Cardiac muscle cell (in vitro differentiated cells and primary cell): ENCODE measurements at regions not wholly inside any gene's neighbourhood (a gene's known extent, or its start where the extent isn't known, plus 50 kb on each side); places are given as distances from the start of the nearest gene placed in this dataset.

Experiments used
- DNase-seq, 2 donors: peaks; one replicate each; pipeline versions ENCODE4 v3.0.0 to v3.0.0-alpha.2; 2010 to 2017; ENCODE audit warnings: low read depth in 1 of 2, low spot score in 1 of 2
- H3K27ac ChIP-seq: fragments of 200-600 bp; sonication (generic); 2 replicates; pipeline ENCODE4 v1.5.1; 2016
- H3K27me3 ChIP-seq: fragments of 200-600 bp; sonication (generic); 2 replicates; pipeline ENCODE4 v1.6.0; 2016; ENCODE audit warnings: control low read depth
- H3K36me3 ChIP-seq: fragments of 200-600 bp; sonication (generic); 2 replicates; pipeline ENCODE4 v1.5.1; 2016; ENCODE audit warnings: control low read depth
- H3K4me1 ChIP-seq: fragments of 200-600 bp; sonication (generic); 2 replicates; pipeline ENCODE4 v1.8.1; 2017; ENCODE audit warnings: low read depth, mild to moderate bottlenecking, mixed run types
- H3K4me3 ChIP-seq: fragments of 200-600 bp; sonication (generic); 2 replicates; pipeline ENCODE4 v1.5.1; 2016; ENCODE audit warnings: mild to moderate bottlenecking
- H3K9me3 ChIP-seq: fragments of 200-600 bp; sonication (generic); 2 replicates; pipeline ENCODE4 v1.5.1; 2017; ENCODE audit warnings: low read depth, mild to moderate bottlenecking, control low read depth
- TF ChIP-seq, protein P1 (sequence below): IDR thresholded peaks from 2 replicates; pipeline ENCODE4 v1.5.1; 2012; ENCODE audit warnings: low read depth, mild to moderate bottlenecking, low read length

DNA sequence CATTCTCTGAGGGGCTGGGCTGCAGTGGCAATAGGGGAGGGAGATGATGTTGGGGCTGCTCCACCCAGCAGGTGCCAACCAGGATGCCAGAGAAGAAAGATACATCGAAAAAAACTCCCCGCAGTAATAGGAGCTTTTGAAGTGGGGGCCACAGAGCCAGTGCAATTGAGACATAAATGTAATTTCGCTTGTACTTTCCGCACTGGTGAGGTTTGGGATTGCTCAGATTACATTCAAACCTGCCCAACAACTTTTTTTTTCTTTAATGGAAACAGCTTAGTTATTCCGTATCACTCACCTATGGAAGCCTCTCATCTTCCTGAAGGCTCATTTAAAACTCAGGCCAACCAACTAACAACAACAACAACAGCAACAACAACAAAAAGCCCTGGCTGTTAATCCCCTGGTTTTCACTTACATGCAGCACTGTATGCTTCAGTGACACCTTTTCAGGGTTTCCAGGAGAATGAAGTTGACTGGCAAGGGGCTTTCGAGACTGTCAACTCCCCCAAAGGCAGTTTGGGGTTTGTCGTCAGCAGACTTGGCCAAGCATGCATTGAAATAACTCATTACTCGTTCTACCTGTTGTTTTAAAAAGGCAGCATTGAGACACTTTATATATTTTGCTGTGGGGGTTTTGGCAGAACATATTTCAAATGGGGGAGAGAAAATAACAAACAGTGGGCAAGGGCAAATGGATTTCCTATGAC lies 163.8 kb downstream of the EBLN2 start:
- Histone ChIP-seq H3K27me3 (no peaks in the 10 kb centered on the region), H3K4me1 (no peaks in the 10 kb centered on the region), H3K36me3 (no peaks in the 10 kb centered on the region), H3K27ac (no peak overlapping the region), H3K9me3 (no peaks in the 10 kb centered on the region), H3K4me3 (no peak overlapping the region)
- TF ChIP-seq, protein P1, sequence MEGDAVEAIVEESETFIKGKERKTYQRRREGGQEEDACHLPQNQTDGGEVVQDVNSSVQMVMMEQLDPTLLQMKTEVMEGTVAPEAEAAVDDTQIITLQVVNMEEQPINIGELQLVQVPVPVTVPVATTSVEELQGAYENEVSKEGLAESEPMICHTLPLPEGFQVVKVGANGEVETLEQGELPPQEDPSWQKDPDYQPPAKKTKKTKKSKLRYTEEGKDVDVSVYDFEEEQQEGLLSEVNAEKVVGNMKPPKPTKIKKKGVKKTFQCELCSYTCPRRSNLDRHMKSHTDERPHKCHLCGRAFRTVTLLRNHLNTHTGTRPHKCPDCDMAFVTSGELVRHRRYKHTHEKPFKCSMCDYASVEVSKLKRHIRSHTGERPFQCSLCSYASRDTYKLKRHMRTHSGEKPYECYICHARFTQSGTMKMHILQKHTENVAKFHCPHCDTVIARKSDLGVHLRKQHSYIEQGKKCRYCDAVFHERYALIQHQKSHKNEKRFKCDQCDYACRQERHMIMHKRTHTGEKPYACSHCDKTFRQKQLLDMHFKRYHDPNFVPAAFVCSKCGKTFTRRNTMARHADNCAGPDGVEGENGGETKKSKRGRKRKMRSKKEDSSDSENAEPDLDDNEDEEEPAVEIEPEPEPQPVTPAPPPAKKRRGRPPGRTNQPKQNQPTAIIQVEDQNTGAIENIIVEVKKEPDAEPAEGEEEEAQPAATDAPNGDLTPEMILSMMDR: no peak
- no peak for DNase-seq

DNA sequence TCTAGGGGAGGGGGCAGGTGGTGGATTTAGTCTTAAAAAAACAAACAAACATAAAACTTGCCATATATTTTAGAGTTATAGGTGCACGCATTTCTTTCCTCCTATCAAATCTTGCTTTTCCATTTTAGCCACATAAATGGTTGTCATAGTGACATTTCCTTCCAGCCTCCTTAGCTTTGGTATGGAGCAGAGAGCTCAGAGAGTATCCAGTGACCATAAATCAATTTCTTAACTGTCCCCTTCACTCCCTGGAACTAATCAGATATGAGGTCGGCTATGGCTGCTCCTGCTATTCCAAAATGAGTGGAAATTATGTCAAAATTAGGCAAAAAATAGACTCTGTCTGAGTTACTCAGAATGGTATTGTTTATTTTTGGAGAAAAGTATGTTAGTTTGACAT lies 164.5 kb downstream of the EBLN2 start:
- TF ChIP-seq, protein P1: no peak

DNA sequence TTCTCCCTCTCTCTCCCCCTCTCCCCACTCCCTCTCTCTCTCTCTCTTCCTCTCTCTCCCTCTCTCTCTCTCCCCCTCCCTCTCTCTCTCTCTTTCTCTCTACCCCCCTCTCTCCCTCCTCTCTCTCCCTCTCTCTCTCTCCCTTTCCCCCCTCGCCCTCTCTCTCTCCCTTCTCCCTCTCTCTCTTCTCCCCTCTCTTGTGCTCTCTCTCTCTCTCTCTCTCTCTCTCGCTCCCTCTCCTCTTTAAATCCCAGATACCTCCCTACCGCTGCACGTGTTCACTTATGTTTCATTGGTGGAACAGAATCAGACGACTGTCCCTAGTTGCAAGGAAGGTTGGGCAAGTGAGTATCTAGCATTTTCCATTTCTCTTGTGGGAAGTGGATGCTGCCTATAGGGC lies 166.5 kb downstream of the EBLN2 start:
- no peaks in the 10 kb centered on the region for H3K27me3 ChIP-seq
- H3K4me1 ChIP-seq: no peaks in the 10 kb centered on the region
- no peak for DNase-seq
- H3K4me3 ChIP-seq: no peak overlapping the region
- no peaks in the 10 kb centered on the region for H3K36me3 ChIP-seq
- no peaks in the 10 kb centered on the region for H3K9me3 ChIP-seq
- no peak overlapping the region for H3K27ac ChIP-seq
- TF ChIP-seq, protein P1: no peak

More for the DNA sequence above, 164.5 kb downstream of the EBLN2 start:
- no peak overlapping the region for H3K27ac ChIP-seq
- H3K4me1 ChIP-seq: no peaks in the 10 kb centered on the region
- no peaks in the 10 kb centered on the region for H3K9me3 ChIP-seq
- H3K27me3 ChIP-seq: no peaks in the 10 kb centered on the region
- no peaks in the 10 kb centered on the region for H3K36me3 ChIP-seq
- no peak overlapping the region for H3K4me3 ChIP-seq
- DNase-seq: no peak

DNA sequence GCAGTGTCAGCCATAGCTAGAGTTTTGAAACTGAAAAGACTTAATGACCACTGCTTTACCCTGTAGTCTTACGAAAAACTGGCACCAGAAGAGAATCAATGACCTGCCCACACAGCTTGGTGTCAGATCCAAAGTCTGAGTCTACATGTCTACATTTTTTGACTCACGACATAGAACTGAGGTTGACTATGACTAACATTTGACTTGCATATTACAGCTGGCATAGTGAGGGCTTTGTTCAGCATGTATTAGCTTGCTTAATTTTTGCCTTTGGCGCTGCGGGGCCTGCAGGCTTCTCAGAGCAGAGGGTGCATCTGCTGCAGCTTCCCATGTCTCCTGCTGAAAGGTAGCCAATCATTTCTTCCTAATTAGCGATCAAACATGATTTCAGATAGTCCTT lies 167.0 kb downstream of the EBLN2 start:
- Histone ChIP-seq H3K4me3 (no peak overlapping the region), H3K27ac (no peak overlapping the region), H3K9me3 (no peaks in the 10 kb centered on the region), H3K27me3 (no peaks in the 10 kb centered on the region), H3K4me1 (no peaks in the 10 kb centered on the region), H3K36me3 (no peaks in the 10 kb centered on the region)
- TF ChIP-seq, protein P1: no peak
- no peak for DNase-seq

DNA sequence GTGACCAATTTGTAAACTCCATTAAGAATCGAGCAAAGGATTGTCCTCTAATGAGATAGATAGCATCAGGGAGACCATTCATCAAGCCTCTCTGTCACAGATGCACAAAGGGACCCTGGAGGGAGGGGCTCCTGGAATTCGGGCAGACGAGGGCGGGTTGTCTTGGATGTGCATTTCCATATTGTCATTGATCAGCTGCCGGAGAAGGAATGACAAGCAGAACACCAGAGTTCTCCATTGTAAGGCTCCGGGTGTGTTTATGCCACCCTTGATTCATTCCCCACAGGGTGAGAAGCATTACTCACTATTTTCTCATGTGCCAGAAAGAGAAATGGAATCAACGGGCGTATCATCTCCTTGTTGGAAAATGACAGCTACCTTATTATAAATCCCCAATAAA lies 167.5 kb downstream of the EBLN2 start:
- Histone ChIP-seq H3K36me3 (no peaks in the 10 kb centered on the region), H3K27me3 (no peaks in the 10 kb centered on the region), H3K9me3 (no peaks in the 10 kb centered on the region), H3K27ac (no peak overlapping the region), H3K4me3 (no peak overlapping the region), H3K4me1 (no peaks in the 10 kb centered on the region)
- no peak for DNase-seq
- TF ChIP-seq, protein P1: no peak
